ENCODE measurements at regions not wholly inside any gene's neighbourhood (a gene's known extent, or its start where the extent isn't known, plus 50 kb on each side); places are given as distances from the start of the nearest gene placed in this dataset.

DNA sequence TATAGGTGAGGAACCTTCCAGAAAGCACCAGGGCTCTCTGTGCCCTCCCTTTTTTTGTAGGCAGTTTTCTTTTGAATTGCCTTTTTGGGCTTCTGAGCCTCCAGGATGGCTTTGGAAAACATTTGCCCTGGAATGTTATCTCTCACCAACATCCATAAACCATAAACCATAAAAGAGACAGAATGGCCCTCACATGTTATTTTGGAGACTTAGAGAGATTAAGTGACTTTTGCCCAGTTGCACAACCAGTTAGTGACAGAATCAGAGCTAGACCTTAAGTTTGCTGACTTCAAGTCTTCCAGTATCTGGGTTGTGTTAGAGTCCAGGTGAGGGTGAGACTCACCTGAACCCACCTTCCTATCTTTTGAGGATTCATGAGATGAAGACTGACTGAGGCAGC, 153.0 kb upstream of the STX18 start:
- Histone ChIP-seq H3K36me3 (peaks cover 0 to 10% (median 0%) of the 10 kb centered on the region in 3 donors), H3K4me1 (no peaks in the 10 kb centered on the region), H3K27me3 (no peaks in the 10 kb centered on the region), H3K9me3 (no peaks in the 10 kb centered on the region), H3K27ac (no peak overlapping the region), H3K4me3 (no peak overlapping the region)
- no peak for DNase-seq
- no peak for TF ChIP-seq CTCF (IDR thresholded peaks at IDR 0.05)
- intact Hi-C loops (cut with DNase I; ENCODE audit: low total_unique reads), result no loop called here

DNA sequence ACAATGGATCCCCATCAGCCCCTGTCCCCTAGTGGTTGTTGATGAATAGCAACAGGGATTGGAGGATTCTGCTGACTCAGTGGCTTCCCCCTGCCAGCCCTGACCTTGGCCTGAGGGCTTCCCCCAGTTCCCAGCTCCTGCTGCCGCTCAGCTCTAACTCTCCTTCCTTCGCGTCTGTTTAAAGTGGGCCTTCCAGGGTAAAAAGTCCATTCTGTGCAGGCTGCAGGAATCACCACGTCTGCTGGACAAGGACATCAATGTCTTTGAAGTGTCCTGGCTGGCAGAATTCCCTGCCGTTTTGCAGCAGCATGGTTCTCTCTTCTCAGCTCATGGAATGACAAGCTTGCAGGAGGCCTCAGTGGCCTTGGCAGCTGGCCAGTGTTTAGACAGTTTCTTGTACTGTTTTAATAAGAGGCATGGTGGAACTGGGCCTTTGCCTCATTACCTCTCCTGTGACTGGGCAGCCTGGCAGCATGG, 152.5 kb upstream of the STX18 start:
- intact Hi-C loops (cut with DNase I; ENCODE audit: low total_unique reads), result no loop called here
- Histone ChIP-seq H3K9me3 (no peaks in the 10 kb centered on the region), H3K27ac (no peak overlapping the region), H3K4me1 (no peaks in the 10 kb centered on the region), H3K4me3 (no peak overlapping the region), H3K27me3 (no peaks in the 10 kb centered on the region), H3K36me3 (peaks cover 0 to 10% (median 0%) of the 10 kb centered on the region in 3 donors)
- peak in 1 of 2 donors; percentile 27 for DNase-seq
- no peak for TF ChIP-seq CTCF (IDR thresholded peaks at IDR 0.05)

DNA sequence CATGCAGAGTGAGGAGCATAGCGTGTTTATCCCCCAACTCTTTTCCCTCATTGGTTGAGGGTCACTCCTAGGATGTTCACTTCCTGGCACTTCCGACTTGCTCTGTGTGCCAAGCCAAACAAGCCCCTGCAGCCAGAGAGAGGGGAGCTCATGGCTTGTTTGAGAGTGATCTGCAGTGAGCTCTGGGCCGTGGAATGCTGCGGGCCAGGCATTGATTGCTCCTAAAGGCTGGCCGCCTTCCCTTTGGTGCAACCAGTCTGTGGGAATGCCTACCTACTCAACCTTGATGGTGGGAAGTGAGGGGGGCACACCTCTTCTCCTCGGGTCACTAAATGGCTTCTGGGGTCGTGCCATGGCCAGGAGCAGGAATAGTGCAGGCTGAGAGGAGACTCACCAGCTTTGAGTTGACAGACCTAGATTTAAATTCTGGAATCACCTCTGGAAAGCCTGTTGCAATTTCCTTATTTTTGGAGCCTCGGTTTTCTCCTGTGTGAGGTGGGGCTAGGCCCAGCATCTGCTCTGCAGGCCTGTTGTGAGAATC, 152.0 kb upstream of the STX18 start:
- Histone ChIP-seq H3K27ac (no peak overlapping the region), H3K4me1 (no peaks in the 10 kb centered on the region), H3K9me3 (no peaks in the 10 kb centered on the region), H3K4me3 (no peak overlapping the region), H3K27me3 (no peaks in the 10 kb centered on the region), H3K36me3 (peaks cover 0 to 10% (median 0%) of the 10 kb centered on the region in 3 donors)
- TF ChIP-seq CTCF (IDR thresholded peaks at IDR 0.05), result no peak
- intact Hi-C loops (cut with DNase I; ENCODE audit: low total_unique reads), result no loop called here
- DNase-seq, result no peak

DNA sequence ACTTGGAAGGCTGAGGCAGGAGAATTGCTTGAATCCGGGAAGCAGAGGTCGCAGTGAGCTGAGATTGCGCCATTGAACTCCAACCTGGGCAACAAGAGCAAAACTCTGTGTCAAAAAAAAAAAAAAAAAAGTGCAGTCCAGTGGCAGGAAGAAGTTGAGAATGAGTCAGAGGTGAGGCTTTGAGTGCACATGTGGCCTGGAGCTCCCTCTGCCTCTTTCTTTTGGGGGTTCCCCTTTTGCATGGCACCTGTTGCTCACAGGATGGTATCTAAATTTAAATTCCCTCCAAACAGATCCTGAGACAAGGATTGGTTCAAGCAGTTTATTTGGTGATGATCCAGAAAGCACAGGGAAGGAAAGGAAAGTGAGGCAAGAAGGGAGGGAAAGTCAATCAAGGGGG, 151.4 kb upstream of the STX18 start:
- Histone ChIP-seq H3K4me3 (no peak overlapping the region), H3K27me3 (no peaks in the 10 kb centered on the region), H3K27ac (no peak overlapping the region), H3K36me3 (peaks cover 0 to 10% (median 0%) of the 10 kb centered on the region in 3 donors), H3K9me3 (no peaks in the 10 kb centered on the region), H3K4me1 (no peaks in the 10 kb centered on the region)
- no peak for TF ChIP-seq CTCF (IDR thresholded peaks at IDR 0.05)
- intact Hi-C loops (cut with DNase I; ENCODE audit: low total_unique reads), result no loop called here
- no peak for DNase-seq

DNA sequence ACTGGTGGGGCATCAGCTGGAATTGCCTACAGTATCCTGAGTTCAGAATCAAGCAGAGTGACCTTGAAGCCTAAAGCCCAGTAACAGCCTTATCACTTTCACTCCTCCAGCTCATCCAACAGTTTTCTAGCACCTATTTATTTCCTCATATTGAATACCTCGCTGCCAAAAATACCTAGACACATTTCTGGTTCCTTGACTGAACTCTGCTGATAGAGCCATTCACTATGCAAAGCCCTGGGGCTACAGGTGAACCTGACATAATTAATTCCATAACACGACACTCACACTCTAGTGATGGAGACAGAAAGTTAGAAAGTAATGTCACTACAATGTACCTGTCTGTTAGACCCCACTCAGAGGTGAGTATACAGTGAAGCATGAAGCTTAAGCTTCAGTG, 149.0 kb upstream of the STX18 start:
- intact Hi-C loops (cut with DNase I; ENCODE audit: low total_unique reads), result no loop called here
- no peak for TF ChIP-seq CTCF (IDR thresholded peaks at IDR 0.05)
- Histone ChIP-seq H3K9me3 (no peaks in the 10 kb centered on the region), H3K27ac (no peak overlapping the region), H3K36me3 (peaks cover 0 to 10% (median 0%) of the 10 kb centered on the region in 3 donors), H3K4me3 (no peak overlapping the region), H3K4me1 (no peaks in the 10 kb centered on the region), H3K27me3 (no peaks in the 10 kb centered on the region)
- DNase-seq, result no peak
